DND-41 (cell line): ENCODE measurements at regions not wholly inside any gene's neighbourhood (a gene's known extent, or its start where the extent isn't known, plus 50 kb on each side); places are given as distances from the start of the nearest gene placed in this dataset.

Experiments
- ATAC-seq: fragments of 200-7000 bp; cut with Tn5 transposase; 3 replicates; pipeline ENCODE4 v1.9.1; 2021; ENCODE audit warnings: low read depth; ENCODE audit not compliant: insufficient read depth
- DNase-seq: peaks from one replicate; pipeline ENCODE4 v3.0.0-alpha.2; 2020
- H2AFZ ChIP-seq: 2 replicates; pipeline ENCODE4 v1.6.0; 2012; ENCODE audit warnings: low read depth, low read length
- H3K27ac ChIP-seq: 2 replicates; pipeline ENCODE4 v1.5.1; 2012; ENCODE audit warnings: low read length, inconsistent platforms
- H3K27me3 ChIP-seq: fragments of 200-600 bp; sonication (generic); 2 replicates; pipeline ENCODE4 v1.6.0; 2012; ENCODE audit warnings: low read length, mild to moderate bottlenecking, inconsistent platforms; ENCODE audit not compliant: insufficient read depth, poor library complexity
- H3K36me3 ChIP-seq: 2 replicates; pipeline ENCODE4 v1.5.1; 2012; ENCODE audit warnings: low read length, inconsistent platforms; ENCODE audit not compliant: insufficient read depth
- H3K4me1 ChIP-seq: 2 replicates; pipeline ENCODE4 v1.5.1; 2012; ENCODE audit warnings: mild to moderate bottlenecking, low read length; ENCODE audit not compliant: insufficient read depth
- H3K4me2 ChIP-seq: 2 replicates; pipeline ENCODE4 v1.6.0; 2012; ENCODE audit warnings: mild to moderate bottlenecking, moderate library complexity, low read length, inconsistent platforms; ENCODE audit not compliant: insufficient read depth
- H3K4me3 ChIP-seq, 2 experiments: fragments of 200-600 bp in 1 of 2; shearing (Covaris generic) in 1 of 2; 2 replicates each; pipeline ENCODE4 v1.5.1; 2012 to 2016; ENCODE audit warnings: inconsistent platforms in 2 of 2, low read length in 2 of 2, mild to moderate bottlenecking in 2 of 2, low read depth in 1 of 2, moderate library complexity in 1 of 2
- H3K79me2 ChIP-seq: 2 replicates; pipeline ENCODE4 v1.6.0; 2012; ENCODE audit warnings: low read length, inconsistent platforms; ENCODE audit not compliant: insufficient read depth
- H3K9ac ChIP-seq: 2 replicates; pipeline ENCODE4 v1.6.0; 2012; ENCODE audit warnings: low read depth, mild to moderate bottlenecking, inconsistent platforms, low read length, moderate library complexity
- H3K9me3 ChIP-seq: 2 replicates; pipeline ENCODE4 v1.5.1; 2012; ENCODE audit warnings: low read length, moderate library complexity, mild to moderate bottlenecking, inconsistent platforms; ENCODE audit not compliant: insufficient read depth, severe bottlenecking
- H4K20me1 ChIP-seq: 2 replicates; pipeline ENCODE4 v1.6.0; 2012; ENCODE audit warnings: low read length; ENCODE audit not compliant: insufficient read depth
- EZH2 ChIP-seq: IDR thresholded peaks from 3 replicates; pipeline ENCODE4 v1.6.1; 2012; ENCODE audit warnings: borderline replicate concordance, low read depth, mild to moderate bottlenecking, moderate library complexity, low read length, inconsistent platforms; ENCODE audit not compliant: severe bottlenecking
- TF ChIP-seq, protein P1 (sequence below): IDR thresholded peaks from 2 replicates; pipeline ENCODE4 v1.5.1; 2012; ENCODE audit warnings: borderline replicate concordance, low read length, moderate library complexity, mild to moderate bottlenecking; ENCODE audit not compliant: poor library complexity, severe bottlenecking; ENCODE audit errors: extremely low read depth

DNA sequence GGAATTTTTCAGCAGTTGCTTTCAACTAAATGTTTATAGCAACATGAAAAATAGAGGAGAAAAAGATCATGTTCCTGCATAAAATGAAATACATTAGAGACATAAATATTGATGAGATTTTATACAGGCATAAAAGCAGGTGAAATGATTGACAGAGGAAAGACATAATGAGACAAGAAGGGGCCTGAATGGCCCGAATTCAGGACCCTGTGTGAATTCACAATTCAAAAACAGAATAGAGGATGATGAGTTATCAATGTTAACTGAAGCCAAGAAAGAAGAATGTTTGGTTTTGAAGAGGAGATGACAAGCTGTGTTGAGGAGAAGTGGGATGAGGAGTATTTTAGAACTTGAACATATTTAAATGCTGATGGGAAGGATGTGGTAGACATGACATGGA is 371.1 kb downstream of the FBXO8 start:
- Histone ChIP-seq H3K9me3 (no peaks in the 10 kb centered on the region), H3K27ac (no peak overlapping the region), H3K27me3 (peaks cover 4% of the 10 kb centered on the region), H4K20me1 (no peaks in the 10 kb centered on the region), H3K4me1 (no peaks in the 10 kb centered on the region), H3K4me3 (no peak overlapping the region), H3K79me2 (no peaks in the 10 kb centered on the region), H2AFZ (no peak overlapping the region), H3K9ac (no peak overlapping the region), H3K36me3 (no peaks in the 10 kb centered on the region), H3K4me2 (no peak overlapping the region)
- no peak for TF ChIP-seq EZH2
- TF ChIP-seq, protein P1, sequence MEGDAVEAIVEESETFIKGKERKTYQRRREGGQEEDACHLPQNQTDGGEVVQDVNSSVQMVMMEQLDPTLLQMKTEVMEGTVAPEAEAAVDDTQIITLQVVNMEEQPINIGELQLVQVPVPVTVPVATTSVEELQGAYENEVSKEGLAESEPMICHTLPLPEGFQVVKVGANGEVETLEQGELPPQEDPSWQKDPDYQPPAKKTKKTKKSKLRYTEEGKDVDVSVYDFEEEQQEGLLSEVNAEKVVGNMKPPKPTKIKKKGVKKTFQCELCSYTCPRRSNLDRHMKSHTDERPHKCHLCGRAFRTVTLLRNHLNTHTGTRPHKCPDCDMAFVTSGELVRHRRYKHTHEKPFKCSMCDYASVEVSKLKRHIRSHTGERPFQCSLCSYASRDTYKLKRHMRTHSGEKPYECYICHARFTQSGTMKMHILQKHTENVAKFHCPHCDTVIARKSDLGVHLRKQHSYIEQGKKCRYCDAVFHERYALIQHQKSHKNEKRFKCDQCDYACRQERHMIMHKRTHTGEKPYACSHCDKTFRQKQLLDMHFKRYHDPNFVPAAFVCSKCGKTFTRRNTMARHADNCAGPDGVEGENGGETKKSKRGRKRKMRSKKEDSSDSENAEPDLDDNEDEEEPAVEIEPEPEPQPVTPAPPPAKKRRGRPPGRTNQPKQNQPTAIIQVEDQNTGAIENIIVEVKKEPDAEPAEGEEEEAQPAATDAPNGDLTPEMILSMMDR: no peak
- no peak for DNase-seq
- ATAC-seq: no peak

DNA sequence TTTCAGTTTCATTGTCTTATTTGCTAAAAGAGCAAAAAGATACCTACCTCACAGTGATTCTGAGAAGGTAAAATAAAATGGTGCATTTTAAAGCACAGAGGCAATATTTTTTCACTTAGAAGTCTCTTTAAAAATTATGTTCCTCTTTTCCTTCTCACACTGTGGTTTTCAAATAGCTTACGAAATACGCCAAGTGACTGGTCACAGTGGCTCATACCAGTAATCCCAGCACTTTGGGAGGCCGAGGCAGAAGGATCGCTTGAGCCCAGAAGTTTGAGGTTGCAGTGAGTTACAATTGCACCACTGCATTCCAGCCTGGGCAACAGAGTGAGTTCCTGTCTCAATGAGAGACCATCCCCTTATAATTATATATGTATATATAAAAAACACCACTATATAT is 372.6 kb downstream of the FBXO8 start:
- no peak for DNase-seq
- H3K27ac ChIP-seq: no peak overlapping the region
- no peak for TF ChIP-seq EZH2
- TF ChIP-seq, protein P1: no peak
- no peak overlapping the region for H3K4me3 ChIP-seq
- H3K9ac ChIP-seq: no peak overlapping the region
- H2AFZ ChIP-seq: no peak overlapping the region
- ATAC-seq: no peak
- no peaks in the 10 kb centered on the region for H3K27me3 ChIP-seq
- no peaks in the 10 kb centered on the region for H3K4me1 ChIP-seq
- no peaks in the 10 kb centered on the region for H3K9me3 ChIP-seq
- no peaks in the 10 kb centered on the region for H4K20me1 ChIP-seq
- no peaks in the 10 kb centered on the region for H3K36me3 ChIP-seq
- no peaks in the 10 kb centered on the region for H3K79me2 ChIP-seq
- H3K4me2 ChIP-seq: no peak overlapping the region

DNA sequence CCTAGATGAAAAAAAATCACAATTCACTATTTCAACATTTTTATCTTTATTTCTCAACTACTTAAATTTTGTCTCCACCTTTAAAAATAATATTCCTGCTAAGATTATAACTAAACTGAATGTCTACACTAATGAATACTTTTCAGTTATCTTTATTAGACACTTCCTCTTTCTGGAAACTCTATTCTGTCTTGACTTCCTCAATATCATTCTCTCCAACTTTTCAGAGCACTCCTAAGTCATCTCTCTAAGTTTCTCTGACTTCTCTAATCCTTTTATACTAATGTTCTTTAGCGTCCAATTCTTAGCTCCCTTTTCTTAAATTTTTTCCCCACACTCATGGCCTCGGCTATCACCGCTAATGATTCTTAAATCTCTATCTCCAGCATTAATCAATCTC is 374.2 kb downstream of the FBXO8 start:
- Histone ChIP-seq H3K36me3 (no peaks in the 10 kb centered on the region), H3K79me2 (no peaks in the 10 kb centered on the region), H3K27me3 (no peaks in the 10 kb centered on the region), H3K4me2 (no peak overlapping the region), H2AFZ (no peak overlapping the region), H3K9ac (no peak overlapping the region), H3K4me1 (no peaks in the 10 kb centered on the region), H3K27ac (no peak overlapping the region), H4K20me1 (no peaks in the 10 kb centered on the region), H3K4me3 (no peak overlapping the region), H3K9me3 (no peaks in the 10 kb centered on the region)
- ATAC-seq (no peak), DNase-seq (no peak)
- TF ChIP-seq EZH2: no peak
- TF ChIP-seq, protein P1: no peak

DNA sequence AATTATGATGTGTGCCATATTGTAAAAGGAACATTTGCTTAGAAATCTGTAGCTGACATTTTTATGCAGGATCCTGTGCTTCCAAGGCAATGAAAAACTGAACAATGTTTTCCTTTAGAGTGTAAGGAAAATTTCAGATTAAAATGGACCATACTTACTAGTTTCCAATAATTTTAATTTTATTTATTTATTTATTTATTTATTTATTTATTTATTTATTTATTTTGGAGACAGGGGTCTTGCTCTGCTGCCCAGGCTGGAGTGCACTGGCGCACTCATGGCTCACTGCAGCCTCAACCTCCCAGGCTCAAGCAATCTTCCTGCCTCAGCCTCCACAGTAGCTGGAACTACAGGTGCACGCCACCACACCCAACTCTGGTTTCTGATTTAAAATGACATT is 369.8 kb upstream of the HAND2 start:
- H3K4me1 ChIP-seq: no peaks in the 10 kb centered on the region
- H3K9ac ChIP-seq: no peak overlapping the region
- H3K4me3 ChIP-seq: no peak overlapping the region
- ATAC-seq (no peak), DNase-seq (no peak)
- TF ChIP-seq, protein P1: no peak
- TF ChIP-seq EZH2: no peak
- no peak overlapping the region for H2AFZ ChIP-seq
- H3K27me3 ChIP-seq: no peaks in the 10 kb centered on the region
- H3K79me2 ChIP-seq: no peaks in the 10 kb centered on the region
- no peaks in the 10 kb centered on the region for H4K20me1 ChIP-seq
- no peak overlapping the region for H3K27ac ChIP-seq
- H3K36me3 ChIP-seq: no peaks in the 10 kb centered on the region
- H3K9me3 ChIP-seq: no peaks in the 10 kb centered on the region
- no peak overlapping the region for H3K4me2 ChIP-seq
